AG04449 (cell line): ENCODE measurements at regions not wholly inside any gene's neighbourhood (a gene's known extent, or its start where the extent isn't known, plus 50 kb on each side); places are given as distances from the start of the nearest gene placed in this dataset.

Experiments
- CTCF ChIA-PET: fragments of 350-600 bp; formaldehyde crosslinking; extraction: SDS; loops from one replicate; lab custom pipeline; 2021; ENCODE audit warnings: antibody characterized with exemption; lab: Yijun Ruan, JAX
- POLR2A ChIA-PET: fragments of 400-600, 350-600 bp; formaldehyde crosslinking; extraction: SDS; loops from one replicate; lab custom pipeline; 2020; ENCODE audit warnings: antibody characterized with exemption, inconsistent platforms; lab: Yijun Ruan, JAX
- DNase-seq: peaks from one replicate; pipeline ENCODE4 v3.0.0-alpha.2; 2010; ENCODE audit warnings: low read depth, low spot score
- H3K4me3 ChIP-seq: 2 replicates; pipeline ENCODE4 v1.5.1; 2011; ENCODE audit warnings: low read depth, mild to moderate bottlenecking, control low read depth, low read length
- TF ChIP-seq, protein P1 (sequence below): IDR thresholded peaks from one replicate; pipeline ENCODE4 v1.5.1; 2011; ENCODE audit warnings: mild to moderate bottlenecking, moderate library complexity, low read length, control low read depth, inconsistent platforms; ENCODE audit not compliant: insufficient read depth; ENCODE audit errors: missing control alignments

DNA sequence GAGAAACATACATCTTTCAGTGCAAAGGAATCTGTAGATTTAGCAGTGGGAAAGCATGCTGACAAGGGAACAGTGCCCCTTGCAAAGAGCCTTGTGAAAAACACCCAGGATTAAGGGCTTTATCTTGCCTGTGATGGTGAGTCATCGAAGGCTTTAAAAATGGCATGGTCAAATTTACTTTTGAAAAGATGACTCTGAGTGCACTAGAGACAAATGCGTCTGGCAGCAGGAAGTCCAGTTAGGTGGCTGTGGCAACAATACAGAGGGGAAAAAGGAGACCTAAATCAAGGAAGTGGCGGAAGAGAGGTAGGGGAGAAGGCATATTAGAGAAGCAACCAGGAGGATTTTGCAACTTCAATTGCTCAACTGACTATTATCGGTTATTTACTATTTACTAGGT lies 472.6 kb upstream of the CPEB2 start:
- TF ChIP-seq, protein P1, sequence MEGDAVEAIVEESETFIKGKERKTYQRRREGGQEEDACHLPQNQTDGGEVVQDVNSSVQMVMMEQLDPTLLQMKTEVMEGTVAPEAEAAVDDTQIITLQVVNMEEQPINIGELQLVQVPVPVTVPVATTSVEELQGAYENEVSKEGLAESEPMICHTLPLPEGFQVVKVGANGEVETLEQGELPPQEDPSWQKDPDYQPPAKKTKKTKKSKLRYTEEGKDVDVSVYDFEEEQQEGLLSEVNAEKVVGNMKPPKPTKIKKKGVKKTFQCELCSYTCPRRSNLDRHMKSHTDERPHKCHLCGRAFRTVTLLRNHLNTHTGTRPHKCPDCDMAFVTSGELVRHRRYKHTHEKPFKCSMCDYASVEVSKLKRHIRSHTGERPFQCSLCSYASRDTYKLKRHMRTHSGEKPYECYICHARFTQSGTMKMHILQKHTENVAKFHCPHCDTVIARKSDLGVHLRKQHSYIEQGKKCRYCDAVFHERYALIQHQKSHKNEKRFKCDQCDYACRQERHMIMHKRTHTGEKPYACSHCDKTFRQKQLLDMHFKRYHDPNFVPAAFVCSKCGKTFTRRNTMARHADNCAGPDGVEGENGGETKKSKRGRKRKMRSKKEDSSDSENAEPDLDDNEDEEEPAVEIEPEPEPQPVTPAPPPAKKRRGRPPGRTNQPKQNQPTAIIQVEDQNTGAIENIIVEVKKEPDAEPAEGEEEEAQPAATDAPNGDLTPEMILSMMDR: no peak
- no peak overlapping the region for H3K4me3 ChIP-seq
- no peak for DNase-seq
- ChIA-PET CTCF (no interaction called here), POLR2A (no interaction called here)

DNA sequence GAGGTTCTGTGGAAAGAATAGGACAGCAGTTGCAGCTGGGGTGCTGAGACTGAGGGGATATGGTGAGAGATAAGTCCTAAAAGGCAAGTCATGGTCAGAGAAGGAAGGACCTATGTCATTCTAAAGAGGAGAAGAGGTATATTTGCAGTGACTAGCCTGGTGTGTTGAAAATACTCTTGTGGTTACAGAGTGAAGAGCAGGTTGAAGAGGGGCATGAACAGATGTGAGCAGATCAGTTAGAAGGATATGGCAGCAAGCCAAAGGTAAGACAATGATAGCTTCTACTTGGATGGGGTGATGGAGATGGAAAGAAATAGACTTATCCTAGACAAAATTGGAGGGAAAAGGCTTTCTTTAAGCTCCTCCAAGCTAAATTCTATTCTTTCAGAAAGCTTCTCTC lies 469.8 kb upstream of the CPEB2 start:
- no peak for DNase-seq
- no peak overlapping the region for H3K4me3 ChIP-seq
- TF ChIP-seq, protein P1: no peak
- ChIA-PET CTCF (no interaction called here), POLR2A (no interaction called here)

DNA sequence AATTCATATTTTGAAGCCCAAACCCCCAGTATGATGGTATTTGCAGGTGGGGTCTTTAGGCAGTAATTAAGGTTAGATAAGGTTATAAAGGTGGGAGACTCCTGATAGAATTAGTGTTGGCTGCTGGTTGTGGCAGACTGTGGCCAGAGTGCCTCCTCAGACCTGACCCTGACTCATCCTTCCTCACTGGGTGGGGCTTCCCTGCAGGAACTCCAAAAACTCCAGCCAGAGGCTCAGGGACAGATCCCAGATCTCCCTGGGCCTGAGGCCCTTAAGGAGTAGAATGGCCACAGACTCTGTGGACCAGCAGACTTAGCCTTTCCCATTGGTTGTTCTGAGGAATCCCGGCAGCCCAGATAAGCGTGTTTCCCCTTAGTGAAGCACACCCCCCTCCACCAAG lies 463.0 kb upstream of the CPEB2 start:
- CTCF ChIA-PET: no interaction called here

DNA sequence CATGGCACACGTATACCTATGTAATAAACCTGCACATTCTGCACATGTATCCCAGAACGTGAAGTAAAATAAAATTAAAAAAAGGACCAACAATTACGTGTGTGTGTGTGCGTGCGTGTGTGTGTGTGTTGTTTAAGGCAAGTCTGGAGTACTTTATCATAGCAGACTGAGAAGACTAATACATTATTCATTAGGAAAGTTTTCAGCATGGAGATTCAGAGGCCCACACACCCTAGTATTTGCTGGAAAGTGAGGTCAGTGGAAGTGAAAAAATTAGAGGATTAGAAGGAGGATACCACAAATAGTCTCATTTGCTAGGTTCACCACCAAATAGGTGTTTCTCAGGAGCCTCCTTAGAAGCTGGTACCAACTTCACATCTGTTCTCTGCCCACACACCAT lies 457.1 kb upstream of the CPEB2 start:
- DNase-seq: no peak
- TF ChIP-seq, protein P1: no peak
- H3K4me3 ChIP-seq: no peak overlapping the region
- POLR2A ChIA-PET: no interaction called here
- CTCF ChIA-PET: no interaction called here

More for the DNA sequence above, 463.0 kb upstream of the CPEB2 start:
- TF ChIP-seq, protein P1: no peak
- POLR2A ChIA-PET: no interaction called here
- no peak overlapping the region for H3K4me3 ChIP-seq
- no peak for DNase-seq

DNA sequence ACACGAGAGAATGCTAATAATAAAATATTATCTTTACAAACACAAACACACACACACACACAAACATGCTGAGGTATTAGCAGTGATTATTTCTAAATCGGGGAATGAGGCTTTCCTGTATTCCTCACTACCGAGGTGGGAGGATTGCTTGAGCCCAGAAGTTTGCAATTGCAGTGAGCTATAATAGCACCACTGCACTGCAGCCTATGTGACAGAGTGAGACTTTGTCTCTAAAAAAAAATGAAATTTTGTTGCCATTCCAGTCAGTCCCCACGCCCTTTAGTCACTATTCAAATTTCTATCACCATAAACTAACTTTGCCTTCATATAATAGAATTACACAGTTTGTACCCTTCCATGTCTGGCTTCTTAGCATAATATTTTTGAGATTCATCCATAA lies 456.5 kb upstream of the CPEB2 start:
- TF ChIP-seq, protein P1: no peak
- ChIA-PET CTCF (no interaction called here), POLR2A (no interaction called here)
- no peak overlapping the region for H3K4me3 ChIP-seq
- no peak for DNase-seq

DNA sequence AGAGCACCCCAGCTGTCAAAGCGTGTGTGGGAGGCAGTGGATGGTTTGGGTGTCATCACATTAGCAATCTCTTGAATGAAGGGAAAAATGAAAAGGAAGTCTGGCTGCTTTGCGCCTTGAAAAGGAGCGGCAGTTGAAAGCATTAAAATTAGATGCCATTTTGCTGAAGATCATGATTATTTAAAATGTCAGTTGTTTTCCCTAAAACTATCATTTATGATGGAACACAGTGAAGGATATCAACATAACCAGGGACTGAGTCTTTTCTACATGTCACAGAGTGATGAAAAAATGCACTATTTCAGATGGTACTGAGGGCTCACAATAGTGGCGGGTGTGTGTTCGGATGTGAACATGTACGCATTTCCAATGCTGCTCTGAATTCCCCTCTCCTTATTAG lies 450.2 kb upstream of the CPEB2 start:
- POLR2A ChIA-PET: no interaction called here
- CTCF ChIA-PET: no interaction called here
- DNase-seq: no peak
- no peak overlapping the region for H3K4me3 ChIP-seq
- TF ChIP-seq, protein P1: no peak
